ENCODE measurements at regions not wholly inside any gene's neighbourhood (a gene's known extent, or its start where the extent isn't known, plus 50 kb on each side); places are given as distances from the start of the nearest gene placed in this dataset.

GRCh38 chr6:104630955-104631354 is 228.8 kb downstream of the HACE1 start:
- H3K27me3 Mint-ChIP-seq (ENCODE audit: insufficient read depth): peaks cover 2% of the 10 kb centered on the region
- H3K4me3 ChIP-seq (ENCODE audit: low read length): no peak overlapping the region
- TF ChIP-seq CTCF (conservative IDR thresholded peaks at IDR 0.05): no peak
- H3K9me3 Mint-ChIP-seq: no peaks in the 10 kb centered on the region
- no peak overlapping the region for H3K9ac ChIP-seq (ENCODE audit: extremely low read depth, low read length, poor library complexity, severe bottlenecking)
- no peaks in the 10 kb centered on the region for H3K9me3 ChIP-seq (ENCODE audit: control insufficient read depth, low read length)
- H3K4me3 Mint-ChIP-seq: no peak overlapping the region
- no peaks in the 10 kb centered on the region for H3K36me3 ChIP-seq (ENCODE audit: control insufficient read depth, insufficient read depth, low read length)
- no peaks in the 10 kb centered on the region for H3K4me1 ChIP-seq (ENCODE audit: control insufficient read depth, insufficient read depth, low read length)
- H3K4me1 Mint-ChIP-seq: peaks cover 16% of the 10 kb centered on the region
- no peak for DNase-seq
- no peaks in the 10 kb centered on the region for H3K27me3 ChIP-seq (ENCODE audit: control insufficient read depth, insufficient read depth, low read length, poor library complexity, severe bottlenecking)
- H3K27ac Mint-ChIP-seq: no peak overlapping the region
- no peaks in the 10 kb centered on the region for H3K36me3 Mint-ChIP-seq (ENCODE audit: low read depth)
- no peak overlapping the region for H3K27ac ChIP-seq (ENCODE audit: low read depth, low read length)

- H3K4me1 Mint-ChIP-seq: peaks cover 16% of the 10 kb centered on the region
- no peak overlapping the region for H3K27ac Mint-ChIP-seq
- no peak overlapping the region for H3K4me3 Mint-ChIP-seq
- no peak overlapping the region for H3K4me3 ChIP-seq (ENCODE audit: low read length)
- peaks cover 2% of the 10 kb centered on the region for H3K27me3 Mint-ChIP-seq (ENCODE audit: insufficient read depth)
- no peak for DNase-seq
- TF ChIP-seq CTCF (conservative IDR thresholded peaks at IDR 0.05): no peak
- no peaks in the 10 kb centered on the region for H3K36me3 Mint-ChIP-seq (ENCODE audit: low read depth)
- no peaks in the 10 kb centered on the region for H3K4me1 ChIP-seq (ENCODE audit: control insufficient read depth, insufficient read depth, low read length)
- H3K9me3 Mint-ChIP-seq: no peaks in the 10 kb centered on the region
- 54 to 70% methylated on average over 2 to 3 of the region's 3 CpGs for WGBS, 2 experiments (ENCODE audit: insufficient coverage in 1 of 2, insufficient read length in 1 of 2)
- no peak overlapping the region for H3K9ac ChIP-seq (ENCODE audit: extremely low read depth, low read length, poor library complexity, severe bottlenecking)
- H3K27me3 ChIP-seq (ENCODE audit: control insufficient read depth, insufficient read depth, low read length, poor library complexity, severe bottlenecking): no peaks in the 10 kb centered on the region
- H3K9me3 ChIP-seq (ENCODE audit: control insufficient read depth, low read length): no peaks in the 10 kb centered on the region
- no peaks in the 10 kb centered on the region for H3K36me3 ChIP-seq (ENCODE audit: control insufficient read depth, insufficient read depth, low read length)
- no peak overlapping the region for H3K27ac ChIP-seq (ENCODE audit: low read depth, low read length)
Observed at GRCh38 chr6:104630522-104630921, 229.2 kb downstream of the HACE1 start.

GRCh38 chr6:104629826-104630225 is 229.9 kb downstream of the HACE1 start:
- no peak overlapping the region for H3K27ac ChIP-seq (ENCODE audit: low read depth, low read length)
- peaks cover 2% of the 10 kb centered on the region for H3K27me3 Mint-ChIP-seq (ENCODE audit: insufficient read depth)
- TF ChIP-seq CTCF (conservative IDR thresholded peaks at IDR 0.05): no peak
- no peaks in the 10 kb centered on the region for H3K27me3 ChIP-seq (ENCODE audit: control insufficient read depth, insufficient read depth, low read length, poor library complexity, severe bottlenecking)
- 77 to 79% methylated on average over 2 to 4 of the region's 4 CpGs for WGBS, 2 experiments (ENCODE audit: insufficient coverage in 1 of 2, insufficient read length in 1 of 2)
- H3K36me3 ChIP-seq (ENCODE audit: control insufficient read depth, insufficient read depth, low read length): no peaks in the 10 kb centered on the region
- no peak overlapping the region for H3K27ac Mint-ChIP-seq
- H3K4me1 Mint-ChIP-seq: peaks cover 16% of the 10 kb centered on the region
- H3K36me3 Mint-ChIP-seq (ENCODE audit: low read depth): no peaks in the 10 kb centered on the region
- H3K9me3 ChIP-seq (ENCODE audit: control insufficient read depth, low read length): no peaks in the 10 kb centered on the region
- no peak overlapping the region for H3K9ac ChIP-seq (ENCODE audit: extremely low read depth, low read length, poor library complexity, severe bottlenecking)
- H3K4me3 ChIP-seq (ENCODE audit: low read length): no peak overlapping the region
- DNase-seq: no peak
- H3K4me1 ChIP-seq (ENCODE audit: control insufficient read depth, insufficient read depth, low read length): no peaks in the 10 kb centered on the region
- H3K4me3 Mint-ChIP-seq: no peak overlapping the region
- no peaks in the 10 kb centered on the region for H3K9me3 Mint-ChIP-seq
